KMS-11 (cell line): ENCODE measurements at regions not wholly inside any gene's neighbourhood (a gene's known extent, or its start where the extent isn't known, plus 50 kb on each side); places are given as distances from the start of the nearest gene placed in this dataset.
"Not testable (repeated sequence)": the region's sequence is repeated elsewhere in the genome, so short reads cannot be mapped to it uniquely, and the experiment has no call there.

ENCODE experiments used
- H2AFZ ChIP-seq: fragments of 200-600 bp; sonication (generic); 2 replicates; pipeline ENCODE4 v1.6.1; 2016; ENCODE audit warnings: antibody characterized with exemption, mixed run types, low read depth
- H3K27ac ChIP-seq: fragments of 200-600 bp; sonication (generic); 2 replicates; pipeline ENCODE4 v1.6.1; 2016; ENCODE audit warnings: mild to moderate bottlenecking, mixed run types
- H3K27me3 ChIP-seq: fragments of 200-600 bp; sonication (generic); 2 replicates; pipeline ENCODE4 v1.6.1; 2017; ENCODE audit warnings: mild to moderate bottlenecking, low read depth, mixed run types, moderate library complexity; ENCODE audit not compliant: insufficient read depth
- H3K36me3 ChIP-seq: fragments of 200-600 bp; sonication (generic); 2 replicates; pipeline ENCODE4 v1.6.1; 2017; ENCODE audit warnings: mild to moderate bottlenecking, mixed run types; ENCODE audit not compliant: insufficient read depth
- H3K4me1 ChIP-seq: fragments of 200-600 bp; sonication (generic); 2 replicates; pipeline ENCODE4 v1.6.1; 2016; ENCODE audit warnings: mild to moderate bottlenecking, low read depth, mixed run types; ENCODE audit not compliant: poor library complexity, severe bottlenecking
- H3K4me2 ChIP-seq: fragments of 200-600 bp; sonication (generic); 2 replicates; pipeline ENCODE4 v1.7.0; 2016; ENCODE audit warnings: mild to moderate bottlenecking, mixed run types
- H3K4me3 ChIP-seq: fragments of 200-600 bp; sonication (generic); IDR thresholded peaks from 2 replicates; pipeline ENCODE4 v1.6.1; 2017; ENCODE audit warnings: low read depth, low read length, mixed read lengths; ENCODE audit not compliant: insufficient read depth
- H3K79me2 ChIP-seq: fragments of 200-600 bp; sonication (generic); 2 replicates; pipeline ENCODE4 v1.6.1; 2016; ENCODE audit warnings: low read depth, mixed run types; ENCODE audit not compliant: insufficient read depth
- H3K9ac ChIP-seq: fragments of 200-600 bp; sonication (generic); 2 replicates; pipeline ENCODE4 v1.6.1; 2016; ENCODE audit warnings: mild to moderate bottlenecking, mixed run types
- H4K20me1 ChIP-seq: fragments of 200-600 bp; sonication (generic); 2 replicates; pipeline ENCODE4 v1.6.1; 2016; ENCODE audit warnings: mild to moderate bottlenecking, mixed run types; ENCODE audit not compliant: insufficient read depth
- CTCF ChIP-seq: fragments of 200-600 bp; sonication (generic); conservative IDR thresholded peaks from 2 replicates; pipeline ENCODE4 v1.6.1; 2017; ENCODE audit warnings: low read depth, mild to moderate bottlenecking, antibody characterized with exemption, low read length, moderate library complexity, mixed read lengths

GRCh38 chr17:69690531-69690930 lies 276.0 kb downstream of the MAP2K6 start:
- Histone ChIP-seq H4K20me1 (no peaks in the 10 kb centered on the region), H3K9ac (no peak overlapping the region), H3K4me1 (no peaks in the 10 kb centered on the region), H3K27me3 (no peaks in the 10 kb centered on the region), H3K79me2 (no peaks in the 10 kb centered on the region), H3K27ac (no peak overlapping the region), H3K4me3 (no peak overlapping the region), H2AFZ (no peak overlapping the region), H3K4me2 (no peak overlapping the region), H3K36me3 (no peaks in the 10 kb centered on the region)
- no peak for TF ChIP-seq CTCF

- Histone ChIP-seq H3K4me1 (no peaks in the 10 kb centered on the region), H3K27ac (no peak overlapping the region), H4K20me1 (no peaks in the 10 kb centered on the region), H3K4me3 (no peak overlapping the region), H2AFZ (no peak overlapping the region), H3K9ac (no peak overlapping the region), H3K27me3 (no peaks in the 10 kb centered on the region), H3K79me2 (no peaks in the 10 kb centered on the region), H3K4me2 (no peak overlapping the region), H3K36me3 (no peaks in the 10 kb centered on the region)
- TF ChIP-seq CTCF = no peak
Observed at GRCh38 chr17:69692171-69692570, 277.7 kb downstream of the MAP2K6 start.

GRCh38 chr17:69695646-69696045 lies 281.1 kb downstream of the MAP2K6 start:
- no peaks in the 10 kb centered on the region for H3K27me3 ChIP-seq
- H4K20me1 ChIP-seq = no peaks in the 10 kb centered on the region
- no peak overlapping the region for H2AFZ ChIP-seq
- no peaks in the 10 kb centered on the region for H3K4me1 ChIP-seq
- no peak overlapping the region for H3K4me3 ChIP-seq
- no peak for TF ChIP-seq CTCF
- H3K9ac ChIP-seq = no peak overlapping the region
- no peaks in the 10 kb centered on the region for H3K36me3 ChIP-seq
- H3K79me2 ChIP-seq = no peaks in the 10 kb centered on the region
- H3K27ac ChIP-seq = no peak overlapping the region
- H3K4me2 ChIP-seq = no peak overlapping the region

GRCh38 chr17:69696650-69697049 lies 282.2 kb downstream of the MAP2K6 start:
- no peaks in the 10 kb centered on the region for H4K20me1 ChIP-seq
- TF ChIP-seq CTCF = no peak
- no peaks in the 10 kb centered on the region for H3K36me3 ChIP-seq
- H3K27me3 ChIP-seq = no peaks in the 10 kb centered on the region
- H3K4me2 ChIP-seq = no peak overlapping the region
- no peaks in the 10 kb centered on the region for H3K79me2 ChIP-seq
- H3K4me3 ChIP-seq = no peak overlapping the region
- no peak overlapping the region for H3K27ac ChIP-seq
- H2AFZ ChIP-seq = no peak overlapping the region
- no peaks in the 10 kb centered on the region for H3K4me1 ChIP-seq
- H3K9ac ChIP-seq = no peak overlapping the region

GRCh38 chr17:69698352-69698751 lies 283.9 kb downstream of the MAP2K6 start:
- not testable (repeated sequence) for H3K79me2 ChIP-seq, H2AFZ ChIP-seq, H3K4me3 ChIP-seq, H3K9ac ChIP-seq, H3K4me2 ChIP-seq, H4K20me1 ChIP-seq, H3K27me3 ChIP-seq, H3K27ac ChIP-seq, H3K36me3 ChIP-seq, H3K4me1 ChIP-seq
